Neutrophil (primary cell): ENCODE measurements at regions not wholly inside any gene's neighbourhood (a gene's known extent, or its start where the extent isn't known, plus 50 kb on each side); places are given as distances from the start of the nearest gene placed in this dataset.

ENCODE experiments used
- H3K27ac ChIP-seq: fragments of 200-600 bp; sonication (generic); 2 replicates; pipeline ENCODE4 v1.5.1; 2016; ENCODE audit warnings: mild to moderate bottlenecking, moderate library complexity
- H3K27me3 ChIP-seq: fragments of 200-600 bp; sonication (generic); 2 replicates; pipeline ENCODE4 v1.6.0; 2016; ENCODE audit warnings: mild to moderate bottlenecking
- H3K36me3 ChIP-seq: fragments of 200-600 bp; sonication (generic); 2 replicates; pipeline ENCODE4 v1.5.1; 2017
- H3K4me1 ChIP-seq, 2 experiments: fragments of 200-600 bp in 1 of 2; sonication (generic) in 1 of 2; 1 replicate in 1 of 2; 2 replicates in 1 of 2; pipeline versions ENCODE4 v1.5.1 to v1.6.1; 2013 to 2016; ENCODE audit warnings: low read depth in 1 of 2, low read length in 1 of 2, mild to moderate bottlenecking in 1 of 2, moderate library complexity in 1 of 2; ENCODE audit not compliant: control insufficient read depth in 1 of 2, insufficient read depth in 1 of 2
- H3K4me3 ChIP-seq, 2 experiments: fragments of 200-600 bp in 1 of 2; sonication (generic) in 1 of 2; 1 replicate in 1 of 2; 2 replicates in 1 of 2; pipeline ENCODE4 v1.5.1; 2013 to 2016; ENCODE audit warnings: low read depth in 1 of 2, low read length in 1 of 2, mild to moderate bottlenecking in 1 of 2, moderate library complexity in 1 of 2
- H3K9me3 ChIP-seq: fragments of 200-600 bp; sonication (generic); 2 replicates; pipeline ENCODE4 v1.5.1; 2016
- TF ChIP-seq, protein P1 (sequence below): fragments of 200-600 bp; sonication (generic); IDR thresholded peaks from 2 replicates; pipeline ENCODE4 v1.5.1; 2016; ENCODE audit warnings: antibody characterized with exemption

DNA sequence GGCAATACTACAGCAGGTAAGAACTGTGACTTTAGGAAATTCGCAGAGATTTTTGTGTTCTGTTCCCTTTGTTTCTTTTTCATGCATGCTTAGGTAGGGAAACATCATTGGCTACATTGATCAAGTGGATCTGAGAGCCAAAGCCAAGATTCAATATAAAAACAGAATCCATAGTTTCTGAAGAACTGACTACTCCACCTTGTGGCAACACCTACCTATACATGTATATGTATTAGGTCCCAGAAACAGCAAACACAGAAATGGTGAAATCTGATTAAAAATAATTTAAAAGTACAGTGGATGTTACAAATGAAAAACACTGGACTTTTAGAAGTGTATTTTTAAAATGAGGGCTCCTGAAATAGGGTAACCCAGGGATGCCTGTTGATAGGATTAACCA, 322.6 kb upstream of the MAOA start:
- H3K27me3 ChIP-seq: no peaks in the 10 kb centered on the region

DNA sequence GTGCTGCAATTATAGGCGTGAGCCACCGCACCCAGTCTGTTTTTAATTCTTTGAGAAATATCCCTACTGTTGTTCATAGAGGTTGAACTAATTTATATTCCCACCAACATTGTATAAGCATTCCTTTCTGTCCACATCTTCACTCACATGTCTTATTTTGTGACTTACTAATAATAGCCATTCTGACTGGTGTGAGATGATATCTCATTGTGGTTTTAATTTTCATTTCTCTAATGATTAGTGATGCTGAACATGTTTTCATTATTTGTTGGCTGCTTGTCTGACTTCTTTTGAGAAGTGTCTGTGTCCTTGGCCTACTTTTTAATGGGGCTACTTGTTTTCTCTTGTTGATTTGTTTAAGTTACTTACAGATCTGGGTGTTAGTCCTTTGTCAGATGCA, 310.9 kb upstream of the MAOA start:
- Histone ChIP-seq H3K4me3 (no peak overlapping the region), H3K27ac (no peak overlapping the region), H3K9me3 (no peaks in the 10 kb centered on the region), H3K27me3 (no peaks in the 10 kb centered on the region), H3K4me1 (no peaks in the 10 kb centered on the region), H3K36me3 (no peaks in the 10 kb centered on the region)
- TF ChIP-seq, protein P1, sequence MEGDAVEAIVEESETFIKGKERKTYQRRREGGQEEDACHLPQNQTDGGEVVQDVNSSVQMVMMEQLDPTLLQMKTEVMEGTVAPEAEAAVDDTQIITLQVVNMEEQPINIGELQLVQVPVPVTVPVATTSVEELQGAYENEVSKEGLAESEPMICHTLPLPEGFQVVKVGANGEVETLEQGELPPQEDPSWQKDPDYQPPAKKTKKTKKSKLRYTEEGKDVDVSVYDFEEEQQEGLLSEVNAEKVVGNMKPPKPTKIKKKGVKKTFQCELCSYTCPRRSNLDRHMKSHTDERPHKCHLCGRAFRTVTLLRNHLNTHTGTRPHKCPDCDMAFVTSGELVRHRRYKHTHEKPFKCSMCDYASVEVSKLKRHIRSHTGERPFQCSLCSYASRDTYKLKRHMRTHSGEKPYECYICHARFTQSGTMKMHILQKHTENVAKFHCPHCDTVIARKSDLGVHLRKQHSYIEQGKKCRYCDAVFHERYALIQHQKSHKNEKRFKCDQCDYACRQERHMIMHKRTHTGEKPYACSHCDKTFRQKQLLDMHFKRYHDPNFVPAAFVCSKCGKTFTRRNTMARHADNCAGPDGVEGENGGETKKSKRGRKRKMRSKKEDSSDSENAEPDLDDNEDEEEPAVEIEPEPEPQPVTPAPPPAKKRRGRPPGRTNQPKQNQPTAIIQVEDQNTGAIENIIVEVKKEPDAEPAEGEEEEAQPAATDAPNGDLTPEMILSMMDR: no peak

More for the DNA sequence above, 322.6 kb upstream of the MAOA start:
- Histone ChIP-seq H3K36me3 (no peaks in the 10 kb centered on the region), H3K9me3 (no peaks in the 10 kb centered on the region), H3K4me3 (no peak overlapping the region), H3K27ac (no peak overlapping the region), H3K4me1 (no peaks in the 10 kb centered on the region)
- TF ChIP-seq, protein P1: no peak

DNA sequence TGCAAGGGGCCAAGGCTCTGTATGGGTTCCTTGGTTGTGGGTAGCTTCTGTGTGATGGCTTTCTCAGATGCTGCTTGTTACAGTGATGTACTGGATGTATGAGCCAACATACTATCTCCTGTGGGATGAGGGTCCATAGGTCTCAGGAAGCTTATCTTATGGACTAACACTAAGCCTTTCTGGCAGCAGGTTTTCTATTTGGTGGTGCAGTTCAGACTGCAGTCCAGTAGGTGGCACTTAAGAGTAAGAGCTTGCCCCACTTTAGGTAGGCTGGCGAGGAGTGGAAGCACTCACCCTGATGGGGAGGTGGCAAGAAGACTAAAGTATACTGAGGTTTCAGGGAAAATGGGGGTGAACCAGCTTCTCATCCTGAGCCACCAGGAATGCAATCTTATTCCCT, 306.7 kb upstream of the MAOA start:
- H3K27ac ChIP-seq: no peak overlapping the region

DNA sequence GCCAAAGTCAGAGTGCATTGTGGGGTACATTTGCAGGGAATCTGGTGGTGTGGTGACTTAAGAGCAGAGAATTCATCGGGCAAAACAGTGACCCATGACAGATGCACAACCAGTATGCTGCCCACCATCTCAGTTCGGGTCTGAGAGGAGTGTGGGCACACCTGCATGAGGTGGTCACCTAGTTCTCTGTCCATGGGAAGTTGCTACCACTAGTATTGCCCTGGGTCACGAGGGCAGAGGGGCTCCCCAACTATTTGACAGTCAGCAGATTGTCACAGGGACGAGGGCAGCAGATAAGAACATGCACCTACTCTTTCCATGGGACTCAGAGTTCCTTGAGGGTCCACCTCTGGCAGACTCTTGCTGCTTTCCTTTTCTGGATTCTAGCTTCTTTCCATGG, 305.2 kb upstream of the MAOA start:
- Histone ChIP-seq H3K9me3 (no peaks in the 10 kb centered on the region), H3K4me1 (no peaks in the 10 kb centered on the region), H3K36me3 (no peaks in the 10 kb centered on the region), H3K27me3 (no peaks in the 10 kb centered on the region), H3K27ac (no peak overlapping the region), H3K4me3 (no peak overlapping the region)
- TF ChIP-seq, protein P1: no peak

More for the DNA sequence above, 306.7 kb upstream of the MAOA start:
- Histone ChIP-seq H3K9me3 (no peaks in the 10 kb centered on the region), H3K36me3 (no peaks in the 10 kb centered on the region), H3K4me3 (no peak overlapping the region), H3K4me1 (no peaks in the 10 kb centered on the region), H3K27me3 (no peaks in the 10 kb centered on the region)
- TF ChIP-seq, protein P1: peak; percentile 43

DNA sequence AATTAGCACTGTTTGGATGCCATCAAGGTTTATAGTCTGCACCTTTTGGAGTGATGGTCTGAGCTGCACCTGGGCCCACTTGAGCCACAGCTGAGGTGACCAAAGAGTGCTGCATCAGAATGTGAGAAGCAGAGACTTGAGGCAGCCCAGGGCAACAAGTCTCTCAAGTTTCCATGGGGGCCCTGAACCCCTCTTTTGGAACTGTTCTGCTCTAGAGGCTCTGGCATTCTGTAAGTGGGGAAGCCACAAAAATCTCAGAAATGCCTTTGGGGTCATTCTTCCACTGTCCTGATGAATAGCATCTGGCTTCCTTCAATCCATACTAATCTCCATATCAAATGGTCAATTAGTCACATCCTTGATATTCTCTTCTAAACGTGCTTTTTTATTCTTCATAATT, 298.4 kb upstream of the MAOA start:
- no peak overlapping the region for H3K27ac ChIP-seq
- no peaks in the 10 kb centered on the region for H3K9me3 ChIP-seq
- H3K27me3 ChIP-seq: no peaks in the 10 kb centered on the region
- no peak overlapping the region for H3K4me3 ChIP-seq
- H3K36me3 ChIP-seq: no peaks in the 10 kb centered on the region
- no peaks in the 10 kb centered on the region for H3K4me1 ChIP-seq
- TF ChIP-seq, protein P1: no peak

DNA sequence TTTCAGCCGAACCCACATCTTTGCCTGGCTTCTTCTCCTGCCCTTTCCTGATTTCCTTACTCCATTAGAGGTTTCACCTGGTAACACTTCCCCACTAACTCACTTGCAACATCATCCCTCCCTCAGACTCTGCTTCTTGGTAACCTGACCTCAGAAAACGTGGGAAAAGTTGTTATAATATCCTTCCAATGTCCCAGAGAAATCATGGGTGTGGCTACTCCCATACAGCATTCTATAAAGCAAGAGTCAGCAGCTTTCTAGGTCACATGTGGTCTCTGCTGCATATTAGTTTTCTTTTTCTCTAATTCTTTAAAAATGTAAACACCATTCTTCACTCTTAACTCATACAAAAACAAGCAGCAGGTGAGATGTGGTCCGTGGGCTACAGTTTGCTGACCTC, 283.1 kb upstream of the MAOA start:
- Histone ChIP-seq H3K27ac (no peak overlapping the region), H3K9me3 (no peaks in the 10 kb centered on the region), H3K4me1 (no peaks in the 10 kb centered on the region), H3K27me3 (no peaks in the 10 kb centered on the region), H3K36me3 (no peaks in the 10 kb centered on the region), H3K4me3 (no peak overlapping the region)
- TF ChIP-seq, protein P1: no peak
